ENCODE measurements at regions not wholly inside any gene's neighbourhood (a gene's known extent, or its start where the extent isn't known, plus 50 kb on each side); places are given as distances from the start of the nearest gene placed in this dataset.
A peak's percentile ranks its signal among the peaks of the same experiment; 100 is the strongest.

- peaks cover 5 to 12% of the 10 kb centered on the region in 2 donors for H3K4me1 Mint-ChIP-seq
- no peak overlapping the region for H3K27ac Mint-ChIP-seq
- no peaks in the 10 kb centered on the region for H3K4me1 ChIP-seq (ENCODE audit: control insufficient read depth, insufficient read depth, low read length)
- peaks cover 4% of the 10 kb centered on the region for H3K9me3 ChIP-seq (ENCODE audit: control insufficient read depth, insufficient read depth, low read length)
- ATAC-seq (peak; percentile 24 to 37 (median 26)), DNase-seq (no peak)
- no peaks in the 10 kb centered on the region for H3K9me3 Mint-ChIP-seq
- intact Hi-C loops (cut with micrococcal nuclease) = no loop called here
- no peak overlapping the region for H3K4me3 Mint-ChIP-seq
- TF ChIP-seq, protein P1, sequence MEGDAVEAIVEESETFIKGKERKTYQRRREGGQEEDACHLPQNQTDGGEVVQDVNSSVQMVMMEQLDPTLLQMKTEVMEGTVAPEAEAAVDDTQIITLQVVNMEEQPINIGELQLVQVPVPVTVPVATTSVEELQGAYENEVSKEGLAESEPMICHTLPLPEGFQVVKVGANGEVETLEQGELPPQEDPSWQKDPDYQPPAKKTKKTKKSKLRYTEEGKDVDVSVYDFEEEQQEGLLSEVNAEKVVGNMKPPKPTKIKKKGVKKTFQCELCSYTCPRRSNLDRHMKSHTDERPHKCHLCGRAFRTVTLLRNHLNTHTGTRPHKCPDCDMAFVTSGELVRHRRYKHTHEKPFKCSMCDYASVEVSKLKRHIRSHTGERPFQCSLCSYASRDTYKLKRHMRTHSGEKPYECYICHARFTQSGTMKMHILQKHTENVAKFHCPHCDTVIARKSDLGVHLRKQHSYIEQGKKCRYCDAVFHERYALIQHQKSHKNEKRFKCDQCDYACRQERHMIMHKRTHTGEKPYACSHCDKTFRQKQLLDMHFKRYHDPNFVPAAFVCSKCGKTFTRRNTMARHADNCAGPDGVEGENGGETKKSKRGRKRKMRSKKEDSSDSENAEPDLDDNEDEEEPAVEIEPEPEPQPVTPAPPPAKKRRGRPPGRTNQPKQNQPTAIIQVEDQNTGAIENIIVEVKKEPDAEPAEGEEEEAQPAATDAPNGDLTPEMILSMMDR (IDR thresholded peaks at IDR 0.05) = no peak
- no peak overlapping the region for H3K27ac ChIP-seq (ENCODE audit: low read length)
- H3K27me3 Mint-ChIP-seq (ENCODE audit: low read depth in 2 of 2) = peaks cover 19 to 44% of the 10 kb centered on the region in 2 donors
- peaks cover 3% of the 10 kb centered on the region for H3K27me3 ChIP-seq (ENCODE audit: control insufficient read depth, insufficient read depth, low read length)
- no peaks in the 10 kb centered on the region for H3K36me3 Mint-ChIP-seq
- 17% methylated on average over 6 of the region's 6 CpGs for WGBS (ENCODE audit: insufficient coverage)
- H3K4me3 ChIP-seq (ENCODE audit: low read length) = no peak overlapping the region
- no peaks in the 10 kb centered on the region for H3K36me3 ChIP-seq (ENCODE audit: control insufficient read depth, insufficient read depth, low read length)
Measured at GRCh38 chr18:24530630-24531111, 70.2 kb downstream of the HRH4 start.

DNA sequence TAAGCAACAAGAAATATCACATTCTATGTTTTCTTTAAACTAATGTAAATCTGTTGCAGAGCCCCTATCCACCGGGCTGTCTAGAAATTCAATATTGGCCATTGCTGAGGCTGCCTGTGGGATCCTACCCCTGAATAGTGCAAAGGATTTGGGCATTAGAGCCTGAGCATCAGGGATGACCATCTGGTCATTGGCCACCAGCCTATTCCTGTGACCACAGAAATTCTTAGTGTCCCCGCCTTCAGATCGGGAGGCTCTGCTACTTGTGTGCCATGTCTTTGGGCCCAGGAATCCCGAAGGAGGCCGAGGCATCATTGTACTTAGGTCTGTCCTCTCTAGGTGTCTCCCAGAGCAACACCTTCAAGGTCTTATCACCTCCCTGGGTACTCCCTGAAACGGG is 73.8 kb downstream of the HRH4 start:
- Mint-ChIP-seq H3K4me3 (no peak overlapping the region), H3K27ac (no peak overlapping the region), H3K4me1 (peaks cover 5 to 12% of the 10 kb centered on the region in 2 donors), H3K36me3 (no peaks in the 10 kb centered on the region), H3K27me3 (ENCODE audit: low read depth in 2 of 2) (peaks cover 32 to 62% of the 10 kb centered on the region in 2 donors), H3K9me3 (no peaks in the 10 kb centered on the region)
- no peak overlapping the region for H3K4me3 ChIP-seq (ENCODE audit: low read length)
- no peaks in the 10 kb centered on the region for H3K4me1 ChIP-seq (ENCODE audit: control insufficient read depth, insufficient read depth, low read length)
- no peak for DNase-seq
- no peak overlapping the region for H3K27ac ChIP-seq (ENCODE audit: low read length)
- WGBS (ENCODE audit: insufficient coverage) = 89% methylated on average over 5 of the region's 6 CpGs
- H3K27me3 ChIP-seq (ENCODE audit: control insufficient read depth, insufficient read depth, low read length) = peaks cover 3% of the 10 kb centered on the region
- TF ChIP-seq, protein P1 (IDR thresholded peaks at IDR 0.05) = no peak
- no peak for ATAC-seq
- peaks cover 4% of the 10 kb centered on the region for H3K9me3 ChIP-seq (ENCODE audit: control insufficient read depth, insufficient read depth, low read length)
- no peaks in the 10 kb centered on the region for H3K36me3 ChIP-seq (ENCODE audit: control insufficient read depth, insufficient read depth, low read length)
- intact Hi-C loops (cut with micrococcal nuclease) = no loop called here

DNA sequence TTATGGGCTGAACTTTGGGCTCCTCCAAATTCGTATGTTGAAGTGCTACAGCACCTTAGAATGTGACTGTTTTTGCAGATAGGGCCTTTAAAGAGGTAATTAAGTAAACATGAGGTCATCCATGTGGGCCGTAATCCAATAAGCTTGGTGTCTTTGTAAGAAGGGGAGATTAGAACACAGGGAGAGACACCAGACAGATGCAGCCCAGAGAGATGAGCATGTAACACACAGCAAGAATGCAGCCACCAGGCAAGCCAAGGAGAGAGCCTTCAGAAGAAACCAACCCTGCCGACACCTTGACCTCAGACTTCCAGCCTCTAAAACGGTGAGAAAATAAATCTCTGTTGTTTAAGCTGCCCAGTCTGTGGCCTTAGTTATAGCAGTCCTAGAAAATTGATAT is 74.3 kb downstream of the HRH4 start:
- 59% methylated on average over 4 of the region's 4 CpGs for WGBS (ENCODE audit: insufficient coverage)
- Histone ChIP-seq H3K4me3 (ENCODE audit: low read length) (no peak overlapping the region), H3K27ac (ENCODE audit: low read length) (no peak overlapping the region), H3K27me3 (ENCODE audit: control insufficient read depth, insufficient read depth, low read length) (peaks cover 3% of the 10 kb centered on the region), H3K36me3 (ENCODE audit: control insufficient read depth, insufficient read depth, low read length) (no peaks in the 10 kb centered on the region), H3K4me1 (ENCODE audit: control insufficient read depth, insufficient read depth, low read length) (no peaks in the 10 kb centered on the region), H3K9me3 (ENCODE audit: control insufficient read depth, insufficient read depth, low read length) (peaks cover 4% of the 10 kb centered on the region)
- H3K4me1 Mint-ChIP-seq = peaks cover 5 to 12% of the 10 kb centered on the region in 2 donors
- peaks cover 32 to 62% of the 10 kb centered on the region in 2 donors for H3K27me3 Mint-ChIP-seq (ENCODE audit: low read depth in 2 of 2)
- no peak for ATAC-seq
- intact Hi-C loops (cut with micrococcal nuclease) = no loop called here
- H3K4me3 Mint-ChIP-seq = no peak overlapping the region
- no peaks in the 10 kb centered on the region for H3K9me3 Mint-ChIP-seq
- TF ChIP-seq, protein P1 (IDR thresholded peaks at IDR 0.05) = no peak
- DNase-seq = no peak
- no peaks in the 10 kb centered on the region for H3K36me3 Mint-ChIP-seq
- H3K27ac Mint-ChIP-seq = no peak overlapping the region
